ENCODE measurements at regions not wholly inside any gene's neighbourhood (a gene's known extent, or its start where the extent isn't known, plus 50 kb on each side); places are given as distances from the start of the nearest gene placed in this dataset.

GRCh38 chrX:101160001-101160400 lies 59.6 kb upstream of the DRP2 start:
- no peak for DNase-seq (ENCODE audit: low read depth)

- DNase-seq (ENCODE audit: low read depth) = no peak
These were observed 56.4 kb upstream of the DRP2 start for GRCh38 chrX:101163166-101163565.

- peak; percentile 65 for DNase-seq (ENCODE audit: low read depth)
These were observed 54.6 kb upstream of the DRP2 start for GRCh38 chrX:101164766-101165590.

Data from amniotic epithelial cell (primary cell).